ENCODE measurements at regions not wholly inside any gene's neighbourhood (a gene's known extent, or its start where the extent isn't known, plus 50 kb on each side); places are given as distances from the start of the nearest gene placed in this dataset.
"Not testable (repeated sequence)": the region's sequence is repeated elsewhere in the genome, so short reads cannot be mapped to it uniquely, and the experiment has no call there.

- no peak overlapping the region for H3K4me3 ChIP-seq
- no peak for DNase-seq
Observed at GRCh38 chr5:87599778-87600177, 187.0 kb upstream of the CCNH start.

DNA sequence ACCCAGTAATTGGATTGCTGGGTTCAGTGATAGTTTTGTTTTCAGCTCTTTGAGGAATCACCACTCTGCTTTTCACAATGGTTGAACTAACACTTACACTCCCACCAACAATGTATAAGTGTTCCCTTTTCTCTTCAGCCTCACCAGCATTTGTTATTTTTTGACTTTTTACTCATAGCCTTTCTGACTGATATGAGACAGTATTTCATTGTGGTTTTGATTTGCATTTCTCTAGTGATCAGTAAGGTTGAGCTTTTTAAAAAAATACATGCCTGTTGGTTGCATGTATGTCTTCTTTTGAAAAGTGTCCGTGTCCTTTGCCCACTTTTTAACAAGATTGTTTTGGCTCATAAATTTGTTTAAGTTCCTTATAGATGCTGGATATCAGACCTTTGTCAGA is 185.7 kb upstream of the CCNH start:
- Histone ChIP-seq H3K27me3 (no peaks in the 10 kb centered on the region), H3K4me3 (no peak overlapping the region), H3K36me3 (no peaks in the 10 kb centered on the region), H3K9me3 (no peaks in the 10 kb centered on the region)
- DNase-seq, result no peak

More at GRCh38 chr5:87599778-87600177, 187.0 kb upstream of the CCNH start:
- Histone ChIP-seq H3K9me3 (no peaks in the 10 kb centered on the region), H3K36me3 (no peaks in the 10 kb centered on the region), H3K27me3 (no peaks in the 10 kb centered on the region)

DNA sequence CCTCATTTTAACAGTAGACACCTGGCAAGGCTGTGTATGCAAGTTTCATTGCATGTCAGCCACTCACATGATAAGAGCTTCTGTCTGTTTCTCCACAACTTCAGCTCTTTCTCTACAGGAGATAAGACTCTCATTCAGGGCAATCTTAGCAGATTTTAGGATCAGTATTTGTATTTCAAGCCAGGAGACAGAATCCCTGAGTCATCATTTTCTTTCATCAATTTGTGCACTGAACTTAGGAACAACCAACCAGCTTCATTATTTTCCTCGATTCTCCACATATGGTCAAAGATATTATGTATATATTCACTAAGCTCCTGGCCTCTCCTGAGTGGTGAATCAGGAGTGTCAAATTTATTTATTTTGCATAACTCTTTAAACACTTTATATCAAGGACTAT is 181.8 kb upstream of the CCNH start:
- Histone ChIP-seq H3K4me3 (no peak overlapping the region), H3K27me3 (no peaks in the 10 kb centered on the region), H3K9me3 (no peaks in the 10 kb centered on the region), H3K36me3 (no peaks in the 10 kb centered on the region)
- no peak for DNase-seq

DNA sequence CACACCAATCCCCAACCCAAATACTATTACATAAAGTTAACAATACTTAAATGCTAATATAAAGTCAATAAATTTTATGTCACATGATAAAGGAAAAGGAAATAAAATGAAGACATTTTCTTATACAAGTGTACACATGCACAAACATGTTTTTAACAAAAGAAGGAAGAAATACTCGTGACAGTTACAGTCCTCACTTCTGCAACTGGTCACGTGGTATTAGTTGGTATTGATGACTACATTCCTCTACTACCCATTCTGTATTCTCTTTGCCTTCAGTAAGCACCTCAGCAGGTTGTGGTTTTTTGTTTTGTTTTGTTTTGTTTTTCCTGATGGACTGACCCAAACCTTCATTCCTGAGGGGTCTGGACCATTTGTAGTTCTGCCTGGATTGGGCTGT is 176.9 kb upstream of the CCNH start:
- H3K27me3 ChIP-seq, result no peaks in the 10 kb centered on the region
- H3K4me3 ChIP-seq, result no peak overlapping the region
- no peaks in the 10 kb centered on the region for H3K36me3 ChIP-seq
- DNase-seq, result no peak
- H3K9me3 ChIP-seq, result no peaks in the 10 kb centered on the region

DNA sequence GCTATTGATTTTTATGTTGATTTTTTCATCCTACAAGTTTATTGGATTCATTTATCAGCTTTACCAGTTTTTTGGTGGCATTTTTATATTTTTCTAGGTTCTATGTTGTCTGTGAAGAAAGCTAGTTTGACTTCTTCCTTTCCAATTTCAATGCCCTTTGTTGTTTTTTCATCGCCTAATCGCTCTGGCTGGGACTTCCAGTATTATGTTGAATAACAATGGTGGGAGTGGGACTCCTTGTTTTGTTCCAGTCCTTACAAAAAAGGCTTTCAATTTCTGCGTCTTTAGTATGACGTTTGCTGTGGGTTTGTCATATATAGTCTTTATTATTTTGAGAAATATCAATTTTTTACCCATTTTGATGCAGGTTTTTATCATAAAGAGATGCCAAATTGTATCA is 175.6 kb upstream of the CCNH start:
- H3K9me3 ChIP-seq, result no peaks in the 10 kb centered on the region
- no peaks in the 10 kb centered on the region for H3K36me3 ChIP-seq
- H3K27me3 ChIP-seq, result no peaks in the 10 kb centered on the region
- no peak for DNase-seq
- no peak overlapping the region for H3K4me3 ChIP-seq

- not testable (repeated sequence) for H3K27me3 ChIP-seq, DNase-seq, H3K9me3 ChIP-seq, H3K4me3 ChIP-seq, H3K36me3 ChIP-seq
Observed at GRCh38 chr5:87583704-87584103, 171.0 kb upstream of the CCNH start.

- DNase-seq, result no peak
- no peaks in the 10 kb centered on the region for H3K27me3 ChIP-seq
- H3K4me3 ChIP-seq, result no peak overlapping the region
- no peaks in the 10 kb centered on the region for H3K36me3 ChIP-seq
- H3K9me3 ChIP-seq, result no peaks in the 10 kb centered on the region
Observed at GRCh38 chr5:87582149-87582548, 169.4 kb upstream of the CCNH start.

GRCh38 chr5:87581661-87582060 is 168.9 kb upstream of the CCNH start:
- Histone ChIP-seq H3K27me3 (no peaks in the 10 kb centered on the region), H3K9me3 (no peaks in the 10 kb centered on the region), H3K36me3 (no peaks in the 10 kb centered on the region), H3K4me3 (no peak overlapping the region)
- no peak for DNase-seq

DNA sequence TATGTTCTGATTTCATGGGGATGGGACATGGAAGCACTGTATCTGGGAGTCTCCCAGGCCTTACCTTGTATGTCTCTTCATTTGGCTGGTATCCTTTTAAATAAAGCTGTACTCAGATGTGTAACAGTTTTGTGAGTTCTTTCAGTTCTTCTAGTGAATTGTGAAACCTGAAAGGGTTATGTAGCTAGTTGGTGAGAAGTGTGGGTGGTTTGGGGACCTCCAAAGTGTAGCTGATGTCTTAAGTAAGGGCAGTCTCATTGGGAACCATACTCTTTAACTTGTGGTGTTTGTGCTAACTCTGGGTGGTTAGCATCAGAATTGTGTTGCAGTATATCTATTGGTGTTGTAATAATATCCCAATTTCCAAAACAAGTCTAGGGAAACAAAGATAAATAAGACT is 166.9 kb upstream of the CCNH start:
- H3K4me3 ChIP-seq, result no peak overlapping the region
- H3K27me3 ChIP-seq, result no peaks in the 10 kb centered on the region
- DNase-seq, result no peak
- no peaks in the 10 kb centered on the region for H3K9me3 ChIP-seq
- H3K36me3 ChIP-seq, result no peaks in the 10 kb centered on the region

GRCh38 chr5:87576867-87577266 is 164.1 kb upstream of the CCNH start:
- Histone ChIP-seq H3K4me3 (no peak overlapping the region), H3K36me3 (no peaks in the 10 kb centered on the region), H3K27me3 (no peaks in the 10 kb centered on the region; the same call in 1 of the 2 replicates), H3K9me3 (no peaks in the 10 kb centered on the region)
- no peak for DNase-seq

DNA sequence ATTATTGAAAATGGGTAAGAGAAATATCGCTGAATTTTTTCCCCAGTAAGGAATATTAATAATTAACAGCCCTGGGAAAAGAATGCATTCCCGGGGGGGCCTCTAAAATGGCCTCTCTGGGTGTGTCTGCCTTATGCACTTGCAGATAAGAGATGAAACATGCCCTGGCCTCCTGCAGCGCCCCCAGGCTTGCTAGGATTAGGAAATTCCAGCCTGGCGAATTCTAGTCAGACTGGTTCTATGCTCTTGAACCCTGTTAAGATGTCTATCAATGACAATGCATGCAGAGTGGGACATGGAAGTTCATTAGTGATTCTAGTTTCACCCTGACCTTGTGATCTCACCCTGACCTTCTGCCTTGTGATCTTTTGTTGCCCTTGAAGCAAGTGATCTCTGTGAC is 163.6 kb upstream of the CCNH start:
- not testable (repeated sequence) for DNase-seq, H3K36me3 ChIP-seq, H3K9me3 ChIP-seq, H3K27me3 ChIP-seq, H3K4me3 ChIP-seq

GRCh38 chr5:87574106-87574505 is 161.4 kb upstream of the CCNH start:
- Histone ChIP-seq H3K27me3 (no peaks in the 10 kb centered on the region; the same call in 1 of the 2 replicates), H3K36me3 (no peaks in the 10 kb centered on the region), H3K9me3 (no peaks in the 10 kb centered on the region), H3K4me3 (no peak overlapping the region)
- no peak for DNase-seq

DNA sequence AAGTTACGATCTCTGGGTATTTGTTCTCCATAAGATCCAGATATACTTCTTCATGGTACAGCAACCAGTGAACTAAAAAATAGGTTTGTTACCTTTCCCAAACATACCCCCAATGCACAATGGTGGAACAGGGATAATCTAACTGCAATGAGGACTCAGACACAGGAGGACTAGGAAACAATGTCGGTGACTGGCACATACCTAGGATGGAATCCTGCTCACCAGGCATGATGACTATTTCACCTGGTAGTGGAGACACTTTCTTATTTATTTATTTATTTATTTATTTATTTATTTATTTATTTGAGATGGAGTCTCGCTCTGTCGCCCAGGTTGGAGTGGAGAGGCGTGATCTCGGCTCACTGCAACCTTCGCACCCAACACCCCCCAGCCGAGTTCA is 159.9 kb upstream of the CCNH start:
- Histone ChIP-seq H3K36me3 (no peaks in the 10 kb centered on the region), H3K9me3 (no peaks in the 10 kb centered on the region), H3K27me3 (no peaks in the 10 kb centered on the region; the same call in 1 of the 2 replicates), H3K4me3 (no peak overlapping the region)
- no peak for DNase-seq

DNA sequence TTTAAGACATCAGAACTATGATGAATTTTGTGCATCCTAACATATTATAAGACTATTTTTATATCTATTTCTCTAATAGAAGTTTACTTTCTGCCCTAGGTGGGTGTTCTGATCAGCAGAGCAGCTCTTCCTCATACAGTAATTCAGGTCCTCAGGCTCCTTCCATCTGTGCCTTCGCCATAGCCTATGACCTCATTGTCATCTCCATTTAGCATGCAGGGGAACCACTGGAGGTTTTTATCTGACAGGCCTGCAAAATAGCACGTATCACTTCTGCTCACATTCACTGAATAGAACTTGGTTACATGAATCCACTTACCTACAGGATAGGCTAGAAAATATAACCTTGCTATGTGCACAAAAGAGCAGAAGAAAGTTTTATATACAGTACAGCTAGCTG is 159.4 kb upstream of the CCNH start:
- no peaks in the 10 kb centered on the region; the same call in 1 of the 2 replicates for H3K27me3 ChIP-seq
- H3K4me3 ChIP-seq, result no peak overlapping the region
- H3K9me3 ChIP-seq, result no peaks in the 10 kb centered on the region
- H3K36me3 ChIP-seq, result no peaks in the 10 kb centered on the region
- DNase-seq, result no peak

DNA sequence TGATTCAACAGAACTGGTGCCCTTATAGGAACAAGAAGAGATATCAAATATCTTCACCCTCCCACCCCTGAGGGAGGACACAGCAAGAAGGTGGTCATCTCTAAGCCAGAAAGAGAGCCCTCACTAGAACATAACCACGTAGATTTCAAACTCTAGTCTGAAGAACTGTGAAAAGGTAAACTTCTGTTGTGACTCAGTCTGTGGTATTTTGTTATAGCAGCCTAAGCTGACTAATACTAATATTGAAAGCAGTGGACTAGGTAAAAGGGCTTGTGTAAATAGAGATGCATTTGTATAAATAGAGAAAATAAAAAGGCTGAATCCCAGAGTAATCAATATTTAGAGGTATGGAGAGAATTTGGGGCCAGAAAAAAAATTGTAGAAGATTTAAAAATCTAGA is 157.6 kb upstream of the CCNH start:
- Histone ChIP-seq H3K4me3 (no peak overlapping the region), H3K9me3 (no peaks in the 10 kb centered on the region), H3K36me3 (no peaks in the 10 kb centered on the region), H3K27me3 (no peaks in the 10 kb centered on the region; the same call in 1 of the 2 replicates)
- DNase-seq, result no peak

DNA sequence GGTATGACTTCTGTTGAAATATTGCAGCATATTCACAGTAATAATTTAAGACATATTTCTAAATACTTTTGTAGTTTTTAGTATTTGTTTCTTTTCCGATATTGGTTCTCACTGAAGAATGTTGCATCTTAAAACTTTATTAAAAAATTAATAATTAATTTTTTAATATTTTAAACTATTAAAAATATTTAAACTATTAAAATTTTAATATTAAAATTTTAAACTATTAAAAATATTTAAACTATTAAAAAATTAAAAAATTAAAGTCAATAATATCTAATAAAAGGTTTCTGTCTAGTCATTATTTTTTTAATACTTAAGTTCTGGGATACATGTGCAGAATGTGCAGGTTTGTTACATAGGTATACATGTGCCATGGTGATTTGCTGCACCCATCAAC is 149.3 kb upstream of the CCNH start:
- DNase-seq, result no peak
- Histone ChIP-seq H3K27me3 (no peaks in the 10 kb centered on the region), H3K36me3 (no peaks in the 10 kb centered on the region), H3K4me3 (no peak overlapping the region), H3K9me3 (no peaks in the 10 kb centered on the region)

DNA sequence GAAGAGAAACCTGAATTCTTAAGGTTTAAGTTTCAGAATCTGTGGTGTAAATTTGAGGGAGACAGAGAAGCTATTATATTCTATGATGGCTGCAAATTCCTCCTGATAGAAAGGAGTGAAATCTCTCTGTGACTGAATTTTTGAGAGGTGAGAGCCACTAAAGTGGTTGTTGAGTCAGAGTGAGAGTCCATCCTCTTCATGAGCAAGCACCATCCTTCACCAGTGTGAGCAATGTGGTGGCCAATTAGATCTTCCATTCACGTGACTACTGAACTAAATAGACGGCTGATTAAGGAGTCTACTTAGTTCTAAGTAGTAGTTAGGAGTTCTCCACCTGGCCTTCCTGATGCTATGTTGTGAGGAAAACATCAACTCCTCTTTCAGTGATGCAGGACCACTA is 147.8 kb upstream of the CCNH start:
- Histone ChIP-seq H3K9me3 (no peaks in the 10 kb centered on the region), H3K36me3 (no peaks in the 10 kb centered on the region), H3K27me3 (no peaks in the 10 kb centered on the region), H3K4me3 (no peak overlapping the region)
- no peak for DNase-seq

GRCh38 chr5:87551911-87552310 is 139.2 kb upstream of the CCNH start:
- Histone ChIP-seq H3K4me3 (no peak overlapping the region), H3K27me3 (no peaks in the 10 kb centered on the region), H3K36me3 (no peaks in the 10 kb centered on the region), H3K9me3 (no peaks in the 10 kb centered on the region)
- no peak for DNase-seq

- Histone ChIP-seq H3K36me3 (no peaks in the 10 kb centered on the region), H3K27me3 (peaks cover 9% of the 10 kb centered on the region; the same call in 1 of the 2 replicates), H3K9me3 (no peaks in the 10 kb centered on the region), H3K4me3 (no peak overlapping the region)
- DNase-seq, result no peak
Observed at GRCh38 chr5:87541676-87542075, 128.9 kb upstream of the CCNH start.

Data from MG63 (cell line).